Peyer's patch (tissue), 4 donors: ENCODE measurements at regions not wholly inside any gene's neighbourhood (a gene's known extent, or its start where the extent isn't known, plus 50 kb on each side); places are given as distances from the start of the nearest gene placed in this dataset.

Experiments
- CTCF ChIP-seq, 6 experiments: fragments of 450-650 bp in 4 of 6; fragments of 200-600 bp in 2 of 6; sonication (generic) in 1 of 6; IDR thresholded peaks; one replicate each; pipeline ENCODE4 v1.5.1; 2017 to 2019; ENCODE audit warnings: antibody characterized with exemption in 6 of 6, mild to moderate bottlenecking in 3 of 6, moderate library complexity in 1 of 6
- POLR2A ChIP-seq, 2 donors: fragments of 450-650 bp; IDR thresholded peaks; one replicate each; pipeline ENCODE4 v1.5.1; 2017; ENCODE audit warnings: antibody characterized with exemption in 2 of 2, mild to moderate bottlenecking in 2 of 2, moderate library complexity in 2 of 2

- TF ChIP-seq CTCF (IDR thresholded peaks at IDR 0.05), result no peak
- TF ChIP-seq POLR2A (IDR thresholded peaks at IDR 0.05), result no peak
Observed at GRCh38 chr18:2360861-2361260, 210.4 kb downstream of the METTL4 start.
